Fibroblast of gingiva (primary cell): ENCODE measurements at regions not wholly inside any gene's neighbourhood (a gene's known extent, or its start where the extent isn't known, plus 50 kb on each side); places are given as distances from the start of the nearest gene placed in this dataset.

ENCODE experiments used
- DNase-seq: peaks from one replicate; pipeline ENCODE4 v3.0.0-alpha.2; 2011; ENCODE audit warnings: low read depth

DNA sequence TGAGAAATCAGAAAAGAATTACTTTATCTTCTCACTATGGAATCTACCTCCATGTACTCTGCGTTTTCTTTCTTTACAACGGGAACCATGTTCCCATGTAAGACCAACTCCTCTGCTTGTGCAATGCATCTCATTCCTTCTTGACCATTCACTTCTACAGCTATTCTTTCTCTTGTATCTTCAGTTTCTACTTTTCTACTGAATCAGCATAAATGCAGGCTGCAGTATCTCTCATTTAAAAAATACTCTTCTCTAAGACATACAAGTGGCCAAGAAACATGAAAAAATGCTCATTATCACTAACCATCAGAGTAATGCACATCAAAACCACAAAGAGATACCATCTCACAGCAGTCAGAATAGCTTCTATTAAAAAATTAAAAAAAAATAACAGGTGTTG, 74.1 kb upstream of the NANOGP8 start:
- DNase-seq = no peak

DNA sequence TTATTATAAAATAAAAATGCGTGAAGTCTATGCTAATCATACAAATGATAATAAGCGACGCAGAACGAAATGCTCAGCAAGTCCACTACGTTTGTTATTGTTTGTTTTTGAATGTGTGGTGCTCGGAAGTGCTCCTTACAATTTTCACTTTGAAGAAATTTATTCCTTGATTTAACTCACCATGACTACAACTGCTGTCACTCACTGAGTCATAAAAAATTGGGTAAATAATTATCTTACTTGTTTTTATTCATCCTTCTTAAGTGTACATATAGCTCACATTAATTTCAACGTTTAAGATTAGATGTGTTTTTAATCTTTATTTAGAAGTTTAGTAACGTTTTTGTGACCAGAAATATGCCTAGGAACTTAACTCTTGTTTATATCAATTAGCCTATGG, 66.7 kb upstream of the NANOGP8 start:
- DNase-seq = no peak

DNA sequence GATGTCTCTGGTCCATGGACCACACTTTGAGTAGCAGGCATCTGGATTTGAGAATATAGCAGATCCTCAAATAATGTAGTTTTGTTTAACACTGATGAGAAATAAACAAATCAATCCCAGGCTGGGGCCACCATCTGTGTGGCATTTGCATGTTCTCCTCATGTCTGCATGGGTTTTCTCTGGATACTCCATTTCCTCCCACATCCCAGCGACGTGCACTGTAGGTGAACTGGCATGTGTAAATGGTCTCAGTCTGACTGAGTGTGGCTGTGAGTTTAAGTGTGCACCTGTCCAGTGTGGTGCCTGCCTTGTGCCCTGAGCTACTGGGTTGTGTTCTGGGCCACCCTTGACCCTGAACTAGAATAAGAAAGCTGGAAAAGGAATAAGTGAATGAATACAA, 66.3 kb upstream of the NANOGP8 start:
- no peak for DNase-seq

DNA sequence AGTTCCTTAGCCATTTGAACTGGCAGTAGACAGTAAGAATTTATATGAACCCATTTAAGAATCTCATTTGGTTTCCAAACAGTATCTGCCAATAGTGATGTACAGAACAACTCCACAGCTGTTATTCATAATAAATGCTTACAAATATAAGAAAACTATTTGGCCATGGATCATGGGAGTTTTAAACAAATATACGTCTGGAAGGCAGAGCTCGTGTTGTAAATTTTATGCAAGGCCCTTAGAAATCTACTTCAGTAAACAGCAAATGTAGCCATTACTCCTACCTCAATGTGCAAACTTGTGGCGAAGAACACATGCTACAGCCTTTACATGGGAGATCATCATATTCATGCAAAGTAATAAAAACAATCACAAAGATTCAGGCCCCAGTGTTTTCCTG, 65.3 kb upstream of the NANOGP8 start:
- DNase-seq = peak; percentile 34

DNA sequence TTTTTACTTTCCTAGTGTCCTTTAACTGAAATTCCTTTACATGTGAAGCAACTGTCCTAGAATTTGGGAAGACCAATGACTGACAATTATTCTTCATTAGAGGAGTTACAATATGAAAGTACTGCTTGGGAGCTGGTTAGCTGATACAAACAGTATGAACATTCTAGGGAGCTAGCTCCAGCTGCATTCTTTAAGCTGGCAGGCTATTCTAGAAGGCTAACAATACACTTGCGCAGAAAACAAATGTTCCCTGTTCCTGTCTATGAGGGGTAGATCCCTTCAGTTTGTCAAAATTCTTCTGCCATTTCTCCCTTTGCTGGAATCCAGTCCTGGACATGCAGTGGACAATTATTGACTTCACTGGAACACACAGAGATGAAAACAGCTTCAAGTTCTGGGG, 60.2 kb upstream of the NANOGP8 start:
- DNase-seq = no peak

DNA sequence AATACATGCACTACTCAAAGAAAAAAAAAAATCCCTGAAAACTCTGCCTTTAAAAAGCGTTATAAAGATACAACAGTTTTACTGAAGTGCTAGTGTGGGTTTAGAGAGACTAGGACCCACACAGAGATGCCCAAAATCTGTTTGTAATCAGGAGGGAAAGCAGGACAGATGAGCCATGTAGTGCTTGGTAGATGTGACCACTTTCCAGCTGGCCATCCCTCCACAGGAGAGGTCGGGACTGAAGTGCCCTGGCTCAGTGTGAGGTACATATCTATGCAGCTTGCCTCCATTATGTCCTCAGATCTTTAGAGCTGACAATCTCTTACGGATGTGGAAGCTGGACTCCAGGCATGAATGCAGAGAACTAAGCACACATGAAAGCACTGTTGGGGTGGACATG, 57.5 kb upstream of the NANOGP8 start:
- DNase-seq = no peak

DNA sequence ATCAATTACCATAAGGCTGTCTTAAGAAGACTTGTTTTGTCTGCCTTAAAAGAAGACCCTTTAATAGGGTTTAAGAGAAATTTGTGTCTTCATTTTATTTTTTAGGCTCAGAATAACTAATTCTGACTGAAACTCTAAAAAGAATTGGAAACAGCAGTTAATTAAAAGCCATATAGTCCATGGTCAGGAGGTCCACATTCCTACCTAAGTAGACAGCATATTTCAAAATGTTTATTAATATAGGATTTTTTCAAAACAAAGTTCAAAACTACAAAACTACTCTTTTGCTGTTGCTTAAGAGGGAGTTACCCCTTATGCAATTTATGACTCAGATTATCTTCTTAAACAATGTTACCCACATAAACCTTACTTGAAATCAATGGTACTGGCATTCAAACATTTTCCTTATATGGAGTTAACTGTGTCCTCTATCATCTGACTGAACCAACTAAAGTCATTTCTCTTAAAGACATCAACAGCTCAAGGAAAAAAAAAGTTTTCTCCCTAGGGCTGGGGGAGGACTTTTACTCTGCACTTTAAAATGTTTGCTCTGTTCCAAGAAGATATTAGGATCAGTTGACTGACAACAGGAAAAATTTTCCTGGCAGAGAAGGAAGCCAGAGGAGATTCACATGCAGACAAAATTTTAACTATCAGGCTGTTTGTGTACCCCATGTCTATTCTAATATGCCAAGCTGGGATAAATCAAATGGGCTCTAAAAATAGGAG, 56.8 kb upstream of the NANOGP8 start:
- DNase-seq = peak; percentile 94

DNA sequence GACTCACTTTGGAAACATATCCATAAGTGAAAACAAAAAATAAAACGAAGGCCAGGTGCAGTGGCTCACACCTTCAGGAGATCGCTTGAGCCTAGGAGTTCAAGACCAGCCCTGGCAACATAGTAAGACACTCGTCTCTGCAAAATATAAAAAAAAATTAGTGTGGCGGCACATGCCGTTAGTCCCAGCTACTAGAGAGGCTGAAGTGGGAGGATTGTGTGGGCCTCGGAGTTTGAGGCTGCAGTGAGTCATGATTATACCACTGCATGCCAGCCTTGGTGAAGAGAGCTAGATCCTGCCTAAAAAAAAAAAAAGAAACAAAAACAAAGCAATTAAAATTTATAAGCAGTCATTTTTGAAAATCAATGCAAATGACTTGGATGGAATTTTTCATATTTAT, 54.7 kb upstream of the NANOGP8 start:
- no peak for DNase-seq

DNA sequence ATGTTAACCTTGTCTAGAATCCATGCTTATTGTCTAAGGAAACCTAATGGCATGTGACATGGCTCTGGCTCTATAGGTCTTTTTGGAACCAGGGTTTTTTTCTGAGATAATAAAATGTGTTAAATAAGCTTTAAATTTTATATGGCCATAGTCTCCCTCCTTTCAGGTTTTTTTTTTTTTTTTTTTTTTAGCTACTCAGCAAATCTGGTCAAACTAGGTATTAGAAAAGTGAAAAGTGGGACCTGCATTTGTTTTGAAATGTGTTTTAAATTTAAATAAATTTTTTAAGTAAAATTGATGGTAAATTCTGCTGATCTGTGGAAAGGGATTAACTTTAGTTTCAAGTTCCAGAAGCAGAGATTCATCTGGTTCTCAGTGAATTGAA, 52.1 kb upstream of the NANOGP8 start:
- DNase-seq = no peak

DNA sequence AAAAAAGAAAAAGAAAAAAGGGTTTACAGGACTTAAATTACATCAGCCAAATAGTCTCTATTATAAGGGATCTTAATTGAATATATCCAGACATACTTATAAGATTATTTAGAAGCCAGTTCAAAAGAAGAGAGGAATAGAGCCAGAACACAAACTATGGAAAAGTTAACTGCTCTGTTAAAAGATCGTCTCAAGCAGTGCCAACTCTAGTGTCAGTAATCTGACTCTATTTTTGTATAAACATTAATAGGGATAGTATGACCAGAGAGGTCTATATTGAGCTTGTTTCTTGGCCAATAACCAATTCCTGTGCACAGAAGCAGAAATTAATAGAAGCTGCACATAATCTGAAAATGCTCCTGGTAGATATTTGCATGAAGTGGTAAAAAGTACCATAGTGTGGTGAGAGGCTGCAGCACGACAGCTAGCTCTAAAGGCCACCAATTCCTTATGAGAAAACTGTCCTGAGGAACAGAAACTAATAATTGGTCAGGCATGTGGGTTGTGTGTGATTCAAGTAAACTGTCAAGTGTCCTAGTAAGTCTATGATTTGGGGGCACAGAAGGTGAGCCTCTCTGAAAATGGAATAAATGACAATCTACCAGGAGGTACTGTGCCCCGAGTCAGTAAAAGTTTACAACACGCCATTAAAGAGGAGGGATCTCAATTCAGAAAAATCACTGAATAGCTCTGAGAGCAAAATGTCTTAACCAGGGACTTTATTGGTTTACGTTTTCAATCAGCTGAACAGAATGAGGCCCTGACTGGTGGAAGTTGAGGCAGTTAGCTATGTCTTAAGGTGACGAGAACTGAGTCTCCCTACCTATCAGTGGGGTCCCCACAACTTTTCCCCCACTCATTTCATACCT, 51.5 kb upstream of the NANOGP8 start:
- DNase-seq = no peak
